NCI-H1694 treated with DMSO at 0.1 percent for 48 hours (cell line): ENCODE measurements at regions not wholly inside any gene's neighbourhood (a gene's known extent, or its start where the extent isn't known, plus 50 kb on each side); places are given as distances from the start of the nearest gene placed in this dataset.

Experiments used
- DNase-seq: peaks from one replicate; lab custom pipeline; 2025; lab: John Stamatoyannopoulos, UW

DNA sequence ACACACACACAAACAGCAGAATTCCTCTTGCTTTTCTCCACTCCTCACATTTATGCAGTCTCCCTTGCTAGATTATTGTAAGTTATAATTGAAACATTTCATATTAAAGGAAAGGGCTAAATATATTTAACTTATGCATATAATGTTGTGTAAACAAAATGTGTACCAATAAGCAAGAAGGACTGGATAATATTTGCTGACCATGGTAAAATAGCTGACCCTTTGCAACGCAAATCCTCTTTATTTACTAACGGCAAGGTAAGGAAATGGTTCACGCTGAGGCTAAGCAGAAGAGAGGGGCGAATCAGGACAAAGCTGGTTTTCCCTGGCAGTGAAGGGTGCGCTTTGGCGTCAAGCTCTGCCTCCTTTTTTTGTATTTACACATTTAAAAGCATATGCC is 154.2 kb upstream of the IRX4 start:
- DNase-seq: no peak

DNA sequence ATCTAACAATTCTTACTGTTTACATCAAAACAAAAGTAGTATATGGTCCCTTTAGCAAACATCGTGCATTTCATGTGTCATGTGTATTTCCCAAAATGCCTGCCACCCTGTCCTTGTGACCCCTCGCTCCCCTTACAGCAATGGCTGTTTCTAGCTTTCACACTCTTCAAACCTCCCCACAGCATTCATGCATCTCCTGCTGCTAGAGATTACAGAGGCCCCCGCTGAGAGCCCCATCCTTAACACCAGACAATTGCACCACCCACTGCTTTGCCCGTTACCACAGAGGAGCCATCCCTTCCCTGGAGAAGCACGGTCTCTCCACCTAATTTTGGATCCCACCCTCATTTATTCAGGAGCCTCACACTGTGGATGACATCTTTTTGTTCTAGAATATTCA is 149.7 kb upstream of the IRX4 start:
- DNase-seq: no peak

DNA sequence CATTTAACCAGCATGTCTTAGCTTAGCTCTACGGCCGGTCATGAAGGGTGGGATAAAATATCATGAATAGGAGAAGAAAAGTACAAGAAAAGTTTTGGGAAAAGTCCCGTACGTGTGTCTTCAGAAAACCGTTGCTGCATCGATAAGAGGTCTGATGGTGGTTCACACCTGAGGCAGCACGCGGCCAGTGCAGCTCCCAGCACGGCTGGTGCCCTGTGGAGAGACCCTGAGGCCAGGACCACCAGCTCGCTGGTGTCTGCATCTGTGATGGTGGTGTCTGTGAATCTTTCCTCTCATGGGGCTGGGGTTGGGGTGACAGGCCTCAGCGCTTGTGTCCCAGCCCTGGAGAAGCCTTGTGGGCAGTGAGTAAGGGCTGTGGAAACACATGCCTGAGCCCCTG is 148.9 kb upstream of the IRX4 start:
- no peak for DNase-seq

DNA sequence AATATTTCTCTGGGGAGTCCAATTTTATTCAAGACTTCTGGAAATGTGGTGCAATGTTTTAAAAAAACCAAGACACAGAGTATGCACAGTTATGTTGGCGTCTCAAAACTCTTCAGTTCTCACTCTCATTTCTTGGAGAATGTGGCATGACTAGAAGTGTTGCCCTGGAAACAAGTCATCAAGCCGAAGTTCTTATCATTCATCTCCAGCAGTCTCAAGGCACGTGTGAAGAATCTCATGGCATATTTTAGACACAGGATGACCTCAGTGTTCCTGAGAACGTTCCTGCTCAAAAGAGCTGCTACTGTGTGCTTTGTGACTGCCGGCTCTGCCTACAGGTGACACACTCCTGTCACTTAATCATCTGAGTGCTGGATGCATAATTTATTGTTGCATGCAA is 147.4 kb upstream of the IRX4 start:
- DNase-seq: no peak

DNA sequence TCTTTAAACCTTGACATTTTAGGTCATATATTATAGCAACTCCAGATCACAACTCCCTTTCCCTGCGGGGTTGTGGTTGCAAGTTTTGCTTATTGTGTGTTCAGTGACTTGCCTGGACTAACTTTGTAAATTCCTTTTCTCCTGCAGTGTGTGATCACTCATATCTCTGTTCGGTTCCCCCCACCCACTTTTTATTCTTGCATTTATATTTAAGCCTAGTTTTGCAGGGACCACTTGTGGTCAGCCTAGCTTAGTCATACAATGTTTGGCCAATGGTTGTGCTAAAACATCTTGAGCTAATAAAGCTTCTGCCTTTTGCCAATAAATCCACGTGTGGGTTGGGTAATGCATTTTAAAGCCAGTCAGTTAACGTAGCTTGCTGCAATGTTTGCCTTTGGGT is 146.5 kb upstream of the IRX4 start:
- no peak for DNase-seq

DNA sequence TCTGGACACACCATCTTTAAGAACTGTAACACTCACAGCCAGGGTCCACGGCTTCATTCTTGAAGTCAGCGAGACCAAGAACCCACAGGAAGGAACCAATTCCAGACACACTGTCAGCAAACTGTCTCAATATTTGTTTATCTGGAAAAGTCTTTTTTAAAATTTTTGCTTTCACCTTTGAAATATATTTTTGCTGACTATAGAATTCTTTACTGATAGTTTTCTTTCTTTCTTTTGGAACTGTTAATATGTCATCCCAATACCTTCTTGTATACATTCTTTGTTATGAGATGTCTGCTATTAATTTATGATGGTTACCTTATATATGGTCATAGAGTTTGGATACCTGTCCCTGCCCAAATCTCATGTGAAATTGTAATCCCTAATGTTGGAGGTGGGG is 145.1 kb upstream of the IRX4 start:
- no peak for DNase-seq

DNA sequence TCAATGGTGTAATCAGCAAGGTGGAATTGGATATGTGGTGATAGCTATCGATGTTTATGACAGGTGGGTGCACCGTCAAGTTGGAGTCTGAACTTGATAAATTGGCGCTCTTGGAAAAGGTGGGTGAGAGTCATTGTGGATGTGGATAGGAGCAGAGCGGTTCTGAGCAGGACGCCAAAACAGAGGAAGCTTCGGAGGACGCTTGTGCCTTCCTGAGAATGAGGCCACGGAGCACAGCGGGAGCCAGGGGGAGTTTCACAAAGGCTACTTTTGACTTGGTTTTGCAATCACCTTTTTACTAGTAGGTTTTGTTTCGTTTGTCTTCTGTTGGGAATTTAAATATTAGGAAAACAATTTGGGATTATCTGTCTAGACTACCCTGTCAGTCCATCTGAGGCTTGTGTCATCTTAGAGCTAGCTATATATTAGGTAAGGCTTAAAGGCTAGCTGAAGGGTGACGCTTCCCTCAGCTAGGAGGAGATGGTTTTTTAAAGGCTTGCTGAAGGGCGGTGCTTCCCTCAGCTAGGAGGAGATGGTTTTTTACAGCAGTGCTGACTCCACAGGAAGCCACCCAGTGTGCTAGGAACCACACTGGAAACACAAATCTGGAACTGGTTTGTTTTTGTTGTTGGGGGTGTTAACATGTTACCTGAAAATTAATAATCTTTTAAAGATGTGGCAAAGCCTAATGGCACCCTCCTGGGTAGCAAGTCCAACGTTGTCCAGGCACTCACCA is 142.4 kb upstream of the IRX4 start:
- no peak for DNase-seq

DNA sequence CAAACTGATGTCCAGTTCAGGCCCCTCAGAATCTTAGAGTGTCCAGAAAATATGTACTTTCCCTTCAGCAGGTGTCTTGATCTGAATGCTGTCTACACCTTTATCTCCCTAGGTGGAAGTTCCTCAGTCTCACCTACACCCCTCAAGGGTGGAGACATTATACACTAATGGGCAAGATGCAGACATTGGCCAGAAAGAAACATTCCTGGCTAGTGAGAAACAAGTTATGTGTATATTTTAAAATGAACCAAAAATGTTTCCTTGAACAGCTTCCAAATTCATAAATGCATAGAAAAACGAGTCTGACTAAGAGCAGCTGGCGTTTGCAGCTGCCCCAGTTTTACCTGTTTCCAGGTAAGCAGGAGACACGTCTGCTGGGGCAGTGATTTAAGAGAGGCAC is 140.5 kb upstream of the IRX4 start:
- no peak for DNase-seq

DNA sequence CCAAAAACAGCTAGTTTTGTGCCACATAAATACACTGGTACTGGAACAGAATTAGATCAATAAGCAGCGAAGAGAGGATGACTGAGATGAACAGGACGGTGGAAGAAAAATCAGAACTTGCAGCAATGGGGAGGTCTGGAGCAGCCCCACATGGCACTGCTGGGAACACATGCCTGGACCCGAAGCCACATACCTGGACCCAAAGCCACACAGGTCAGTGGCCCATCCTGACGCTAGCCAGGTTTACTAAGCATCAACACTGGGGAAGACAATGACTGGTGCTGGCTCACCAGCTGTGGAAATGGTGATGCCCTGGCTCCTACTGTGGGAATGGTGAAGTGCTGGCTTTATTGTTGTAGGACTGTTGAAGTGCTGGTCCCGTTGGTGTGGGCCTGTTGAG is 139.7 kb upstream of the IRX4 start:
- no peak for DNase-seq

DNA sequence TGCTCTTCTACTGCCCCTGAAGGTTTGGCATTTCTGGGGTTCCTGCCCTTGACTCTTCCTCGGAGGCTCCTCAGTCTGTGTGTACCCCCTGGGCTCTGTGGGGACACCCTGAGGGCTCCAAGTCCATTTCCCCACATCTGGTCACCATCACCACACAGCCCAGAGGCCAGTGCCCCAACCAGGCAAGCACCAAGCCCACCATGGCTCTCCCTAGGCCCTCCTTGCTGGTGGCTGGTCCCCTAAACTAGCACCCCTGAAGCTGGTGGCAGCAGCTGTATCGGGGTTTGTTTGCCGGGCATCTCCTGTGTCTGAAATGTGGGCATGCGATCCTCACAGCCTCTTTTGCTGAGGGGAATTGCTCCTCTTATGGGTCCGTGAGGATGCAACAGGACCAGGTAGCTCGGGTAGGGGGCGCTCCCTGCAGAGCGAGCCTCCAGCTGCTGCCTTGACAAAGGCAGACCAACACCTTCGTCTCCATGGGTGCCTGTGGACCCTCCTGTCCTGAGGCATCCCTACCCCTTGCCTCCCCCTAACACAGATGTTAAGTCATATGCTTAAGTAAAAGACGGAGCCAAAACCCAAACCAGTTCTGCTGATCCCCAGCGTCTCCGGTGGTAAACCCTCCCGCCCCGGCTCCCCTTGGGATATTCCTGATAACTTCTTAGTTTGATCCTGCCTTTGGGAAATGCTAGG is 138.9 kb upstream of the IRX4 start:
- no peak for DNase-seq

DNA sequence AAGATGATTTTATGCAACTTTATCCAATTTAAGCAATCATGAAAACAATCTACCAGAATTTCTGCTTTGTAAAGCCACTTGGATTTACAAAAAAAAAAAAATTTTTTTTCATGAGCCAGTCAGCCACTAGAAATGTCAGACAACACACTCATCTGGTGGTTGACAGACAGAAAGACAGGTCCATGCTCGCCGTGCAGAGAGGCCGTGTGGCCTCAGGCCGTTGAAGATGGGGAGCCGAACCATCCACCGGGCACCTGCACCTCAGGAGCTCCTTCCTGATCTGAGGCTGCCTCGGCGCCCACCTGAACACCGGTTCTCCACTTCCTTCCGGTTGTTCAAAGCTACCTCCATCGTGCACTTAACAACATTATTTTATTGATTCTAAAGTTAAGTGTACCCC is 138.0 kb upstream of the IRX4 start:
- DNase-seq: no peak

DNA sequence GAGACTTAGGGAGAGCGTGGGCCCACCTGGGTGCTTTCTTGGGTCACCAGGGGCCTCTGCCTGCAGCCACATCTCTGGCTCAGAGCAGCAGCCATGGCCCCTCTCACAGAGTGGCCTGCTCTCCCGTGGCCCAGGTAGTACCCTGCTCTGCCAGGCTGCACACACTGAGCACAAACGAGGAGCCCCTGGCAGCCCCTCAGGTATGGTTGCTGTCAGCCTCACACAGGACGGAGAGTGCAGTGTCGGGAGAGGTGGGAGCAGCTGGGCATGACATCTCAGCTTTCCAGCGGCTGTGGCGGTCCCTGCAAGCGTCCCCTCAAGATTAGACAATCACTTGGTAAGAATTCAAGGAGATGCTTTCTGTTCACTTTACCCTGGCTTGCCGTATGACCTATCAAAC is 137.0 kb upstream of the IRX4 start:
- DNase-seq: no peak

DNA sequence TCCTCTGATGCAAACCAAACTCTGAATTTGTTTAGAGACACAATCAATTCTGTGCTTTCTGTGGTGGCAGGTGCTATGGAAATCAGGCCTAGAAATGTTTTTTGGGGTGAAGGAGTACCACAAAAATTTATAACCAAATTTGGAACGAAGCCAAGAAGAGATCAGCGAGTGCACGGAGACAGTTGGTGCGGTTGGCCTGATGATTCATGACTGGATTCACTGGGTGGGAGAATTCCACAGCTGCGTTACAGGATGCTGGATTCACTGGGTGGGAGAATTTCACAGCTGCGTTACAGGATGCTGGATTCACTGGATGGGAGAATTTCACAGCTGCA is 135.6 kb upstream of the IRX4 start:
- DNase-seq: no peak

DNA sequence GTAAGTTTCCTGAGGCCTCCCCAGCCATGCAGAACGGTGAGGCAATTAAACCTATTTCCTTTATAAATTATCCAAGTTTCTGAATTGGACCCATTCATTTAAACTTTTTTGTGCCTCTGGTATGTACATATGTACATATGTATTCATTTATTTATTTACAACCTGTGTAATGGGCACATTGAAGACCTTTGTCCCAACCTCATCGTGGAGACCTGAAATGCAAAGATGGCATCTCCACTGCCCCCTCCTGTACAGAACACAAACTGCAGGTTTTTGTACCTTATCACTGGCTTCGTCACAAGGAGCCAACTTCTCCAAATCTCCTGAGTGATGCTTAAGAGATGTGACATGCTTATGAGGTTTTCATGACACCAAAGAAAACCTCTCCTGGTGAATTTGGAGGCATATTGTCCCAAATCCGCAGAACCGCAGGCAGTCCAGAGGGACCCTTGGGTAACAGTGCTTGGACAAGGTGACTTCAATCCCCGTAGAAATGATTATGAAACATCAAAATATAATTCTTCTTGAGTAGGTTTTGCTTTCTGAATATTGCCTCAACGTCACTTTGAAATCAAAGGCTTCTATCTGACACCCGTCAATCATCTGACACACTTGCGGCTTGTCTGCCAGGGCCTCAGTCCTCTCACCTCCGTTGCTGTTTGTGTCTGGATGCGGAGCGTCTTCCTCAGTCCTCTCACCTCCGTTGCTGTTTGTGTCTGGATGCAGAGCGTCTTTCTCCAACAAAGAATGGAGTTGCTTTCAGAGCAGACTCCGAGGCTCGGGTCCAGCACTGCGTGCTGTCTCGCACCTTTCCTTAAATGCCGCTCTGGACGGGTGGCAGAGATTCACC is 135.0 kb upstream of the IRX4 start:
- peak; percentile 18 for DNase-seq

DNA sequence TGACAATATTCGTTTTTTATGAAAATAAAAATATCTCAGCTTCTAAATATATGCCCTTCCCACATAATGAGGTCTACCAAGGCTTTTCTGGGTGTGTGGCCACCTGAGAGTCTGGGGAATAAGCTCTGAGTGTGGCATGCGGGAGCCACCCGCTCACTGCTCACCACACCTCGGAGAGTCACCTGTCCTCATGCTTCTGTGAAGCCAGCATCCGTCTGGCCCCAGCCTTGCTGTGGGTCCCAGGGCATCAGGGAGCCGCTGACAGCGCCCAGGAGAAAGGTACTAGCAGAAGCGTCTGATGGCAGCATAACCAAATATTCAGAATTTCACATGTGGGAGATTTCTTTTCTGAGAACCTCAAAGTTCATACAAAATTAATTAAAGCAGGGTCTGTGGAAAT is 133.2 kb upstream of the IRX4 start:
- DNase-seq: no peak

DNA sequence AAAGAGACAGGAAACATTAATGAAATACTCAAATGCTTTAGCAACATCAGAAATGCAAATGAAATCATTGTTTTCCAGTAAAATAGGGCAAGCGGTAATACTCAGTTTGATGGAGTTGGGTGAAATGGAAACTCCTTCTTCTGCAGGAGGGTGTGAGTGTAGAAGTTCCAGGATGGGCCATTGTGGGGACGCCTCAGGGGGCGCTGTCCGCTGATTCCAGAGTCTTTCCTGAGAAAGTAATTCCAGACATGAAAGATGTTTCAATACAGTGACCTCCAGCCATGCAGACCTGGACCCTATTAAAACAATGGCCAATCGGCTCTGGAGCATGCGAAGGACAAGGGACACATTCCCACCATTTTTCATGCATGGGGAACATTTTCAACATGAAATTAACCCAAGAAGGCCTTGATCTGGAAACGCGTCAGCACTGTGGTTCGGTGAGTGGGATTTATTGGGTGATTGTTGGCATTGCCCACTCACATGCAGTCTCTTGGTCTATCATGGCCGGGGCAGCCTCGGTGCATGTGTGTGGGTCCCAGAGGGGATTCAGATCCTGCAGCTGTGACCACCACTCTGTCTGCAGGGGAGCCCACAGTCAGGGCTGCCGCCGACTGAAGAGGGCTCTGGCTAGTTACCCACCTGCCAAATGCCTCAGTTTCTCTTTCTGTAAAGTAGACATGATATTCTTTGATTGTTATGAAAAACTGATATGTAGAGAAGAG is 132.6 kb upstream of the IRX4 start:
- DNase-seq: no peak

DNA sequence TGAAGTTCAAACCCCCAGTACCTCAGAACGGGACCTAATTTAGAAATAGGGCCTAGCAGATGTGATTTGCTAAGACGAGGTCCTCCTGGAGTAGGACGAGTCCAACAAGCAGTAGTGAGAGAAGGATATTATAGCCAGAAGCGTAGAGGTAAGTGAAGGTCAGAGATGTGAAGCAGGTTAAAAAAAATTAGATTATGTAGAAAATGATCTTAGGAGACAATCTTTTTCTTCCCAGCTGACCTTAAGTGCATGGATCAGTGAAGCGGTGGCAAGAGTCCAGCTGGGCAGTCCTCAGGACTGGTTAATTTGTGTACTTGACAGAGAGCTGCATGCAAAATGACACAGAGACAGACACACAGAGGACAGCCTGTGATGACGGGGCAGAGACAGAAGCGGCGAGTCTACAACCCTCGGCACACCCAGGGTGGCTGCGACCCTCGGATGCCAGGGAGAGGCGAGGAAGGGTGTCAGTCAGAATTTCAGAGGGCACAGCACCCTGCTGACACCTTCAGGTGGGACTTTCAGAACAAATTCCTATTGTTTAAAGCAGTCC is 131.4 kb upstream of the IRX4 start:
- DNase-seq: no peak

DNA sequence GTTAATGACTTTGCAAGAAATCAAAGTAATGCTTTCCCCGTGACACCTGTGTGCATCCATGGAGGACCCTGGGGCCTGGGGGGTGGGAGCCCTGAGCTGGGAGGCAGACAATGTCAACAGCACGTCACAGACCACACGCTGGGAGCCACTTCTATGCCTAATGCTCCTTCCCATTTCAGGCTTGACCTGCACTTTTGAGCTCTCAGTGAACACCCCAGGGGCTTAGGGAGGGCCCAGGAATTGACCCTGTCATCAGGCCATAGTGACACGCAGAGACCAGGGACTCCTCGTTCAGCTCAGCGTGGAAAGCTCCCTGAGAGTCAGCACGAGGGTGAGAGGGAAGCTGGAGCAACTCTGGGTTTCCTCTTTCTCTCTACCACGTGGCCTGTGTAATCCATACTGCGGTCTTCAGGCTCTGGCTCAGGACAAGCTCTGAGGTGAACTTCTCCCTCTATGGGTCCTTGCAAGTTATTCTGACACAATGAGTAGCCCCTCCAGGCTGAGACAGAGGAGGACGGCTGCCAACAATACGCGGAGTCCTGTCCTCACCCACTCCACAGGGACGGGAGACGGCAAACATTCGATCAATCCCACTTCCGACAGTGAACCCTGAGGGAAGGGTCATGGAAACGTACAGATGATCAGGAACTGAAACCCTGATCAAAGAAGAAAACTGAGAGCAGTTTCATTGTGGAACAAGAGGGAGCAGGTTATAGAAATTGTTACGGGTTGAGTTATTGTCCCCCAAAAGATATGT is 130.8 kb upstream of the IRX4 start:
- DNase-seq: no peak

DNA sequence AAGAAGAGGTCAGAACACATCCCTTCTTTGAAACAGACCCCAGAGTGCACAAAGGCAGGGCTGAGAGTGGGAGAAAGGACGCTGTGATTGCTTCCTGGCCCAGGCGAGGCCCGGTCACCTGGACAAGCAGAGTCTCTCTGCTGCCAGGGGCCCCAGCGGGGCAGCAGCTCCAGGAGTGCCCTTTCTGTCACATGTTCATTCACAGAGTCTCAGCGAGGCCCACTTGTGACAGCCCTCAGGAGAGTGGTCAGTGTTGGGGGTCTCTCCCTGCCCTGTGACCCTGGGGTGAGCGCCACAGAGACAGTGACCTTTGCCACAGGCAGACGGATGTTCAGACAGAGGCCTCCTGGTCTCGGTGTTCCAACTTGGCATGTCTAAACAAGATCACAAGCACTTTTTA is 130.2 kb upstream of the IRX4 start:
- no peak for DNase-seq

DNA sequence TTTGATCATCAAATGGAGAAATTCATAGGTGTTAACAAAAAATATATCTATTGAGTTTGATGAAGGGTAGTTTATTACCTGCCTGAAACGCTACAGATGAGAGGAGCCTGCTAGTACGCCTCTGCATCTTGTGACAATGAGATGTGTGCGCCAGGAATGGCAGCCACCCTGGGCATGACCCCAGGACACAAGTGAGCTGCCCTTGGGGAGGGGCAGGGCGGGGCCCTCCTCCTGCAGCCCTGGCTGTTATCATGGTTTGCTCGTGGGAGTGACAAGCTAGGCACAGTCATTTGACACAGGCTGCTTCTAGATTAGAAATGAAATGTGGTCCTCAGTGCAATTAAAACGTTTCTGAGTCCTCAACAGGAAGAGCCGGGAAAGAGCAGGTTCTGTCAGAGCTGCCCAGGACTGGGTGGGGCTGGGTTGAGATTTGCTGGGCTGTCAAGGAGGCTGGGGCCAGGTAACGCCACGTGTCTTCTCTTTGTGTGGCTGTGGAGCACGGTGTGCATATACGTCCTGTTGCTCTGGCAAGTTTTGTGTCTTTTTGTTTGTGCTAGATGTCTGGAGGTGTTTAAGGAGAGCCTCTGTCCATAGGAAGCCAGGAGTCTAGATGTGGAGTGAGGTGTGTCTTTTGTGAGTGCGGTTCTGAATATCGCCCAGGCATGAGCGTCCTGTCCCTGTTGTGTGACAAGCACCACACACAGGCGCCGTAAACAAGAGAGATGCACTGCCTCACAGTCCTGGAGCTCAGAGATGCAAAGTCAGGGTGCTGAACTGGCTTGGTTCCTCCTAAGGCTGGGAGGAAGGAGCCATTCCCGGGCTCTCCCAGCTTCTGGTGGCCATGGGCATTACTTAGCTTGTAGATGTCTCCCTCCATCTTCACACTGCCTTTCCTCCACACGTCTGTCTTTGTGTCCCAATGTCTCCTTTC is 129.0 kb upstream of the IRX4 start:
- no peak for DNase-seq
